Panc1 (cell line): ENCODE measurements at regions not wholly inside any gene's neighbourhood (a gene's known extent, or its start where the extent isn't known, plus 50 kb on each side); places are given as distances from the start of the nearest gene placed in this dataset.

ENCODE experiments used
- CTCF ChIP-seq: fragments of 450-650 bp; IDR thresholded peaks from 2 replicates; pipeline ENCODE4 v1.5.1; 2017; ENCODE audit warnings: mild to moderate bottlenecking
- POLR2AphosphoS5 ChIP-seq: IDR thresholded peaks from 2 replicates; pipeline ENCODE4 v1.6.1; 2012; ENCODE audit warnings: mild to moderate bottlenecking, low read depth, low read length, moderate library complexity
- SIN3A ChIP-seq: IDR thresholded peaks from 2 replicates; pipeline ENCODE4 v1.6.1; 2012; ENCODE audit warnings: low read depth, mild to moderate bottlenecking, low read length, moderate library complexity, borderline replicate concordance; ENCODE audit not compliant: insufficient read depth
- TCF7L2 ChIP-seq: IDR thresholded peaks from 2 replicates; pipeline ENCODE4 v1.6.1; 2011; ENCODE audit warnings: mild to moderate bottlenecking, low read depth, low read length, inconsistent platforms
- TF ChIP-seq, protein P1 (sequence below), 2 experiments: IDR thresholded peaks; 2 replicates each; pipeline ENCODE4 v1.6.1; 2011 to 2012; ENCODE audit warnings: low read depth in 2 of 2, control low read depth in 1 of 2, low read length in 1 of 2, mild to moderate bottlenecking in 1 of 2, moderate library complexity in 1 of 2; ENCODE audit not compliant: insufficient read depth in 1 of 2

- TF ChIP-seq CTCF (no peak), TCF7L2 (no peak), SIN3A (no peak), POLR2AphosphoS5 (no peak)
- TF ChIP-seq, protein P1, sequence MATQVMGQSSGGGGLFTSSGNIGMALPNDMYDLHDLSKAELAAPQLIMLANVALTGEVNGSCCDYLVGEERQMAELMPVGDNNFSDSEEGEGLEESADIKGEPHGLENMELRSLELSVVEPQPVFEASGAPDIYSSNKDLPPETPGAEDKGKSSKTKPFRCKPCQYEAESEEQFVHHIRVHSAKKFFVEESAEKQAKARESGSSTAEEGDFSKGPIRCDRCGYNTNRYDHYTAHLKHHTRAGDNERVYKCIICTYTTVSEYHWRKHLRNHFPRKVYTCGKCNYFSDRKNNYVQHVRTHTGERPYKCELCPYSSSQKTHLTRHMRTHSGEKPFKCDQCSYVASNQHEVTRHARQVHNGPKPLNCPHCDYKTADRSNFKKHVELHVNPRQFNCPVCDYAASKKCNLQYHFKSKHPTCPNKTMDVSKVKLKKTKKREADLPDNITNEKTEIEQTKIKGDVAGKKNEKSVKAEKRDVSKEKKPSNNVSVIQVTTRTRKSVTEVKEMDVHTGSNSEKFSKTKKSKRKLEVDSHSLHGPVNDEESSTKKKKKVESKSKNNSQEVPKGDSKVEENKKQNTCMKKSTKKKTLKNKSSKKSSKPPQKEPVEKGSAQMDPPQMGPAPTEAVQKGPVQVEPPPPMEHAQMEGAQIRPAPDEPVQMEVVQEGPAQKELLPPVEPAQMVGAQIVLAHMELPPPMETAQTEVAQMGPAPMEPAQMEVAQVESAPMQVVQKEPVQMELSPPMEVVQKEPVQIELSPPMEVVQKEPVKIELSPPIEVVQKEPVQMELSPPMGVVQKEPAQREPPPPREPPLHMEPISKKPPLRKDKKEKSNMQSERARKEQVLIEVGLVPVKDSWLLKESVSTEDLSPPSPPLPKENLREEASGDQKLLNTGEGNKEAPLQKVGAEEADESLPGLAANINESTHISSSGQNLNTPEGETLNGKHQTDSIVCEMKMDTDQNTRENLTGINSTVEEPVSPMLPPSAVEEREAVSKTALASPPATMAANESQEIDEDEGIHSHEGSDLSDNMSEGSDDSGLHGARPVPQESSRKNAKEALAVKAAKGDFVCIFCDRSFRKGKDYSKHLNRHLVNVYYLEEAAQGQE (IDR thresholded peaks at IDR 0.05; ENCODE audit: insufficient read depth in 1 of 2, low read depth in 2 of 2, low read length in 1 of 2), result no peak
These were observed 1683.2 kb upstream of the SLC39A10 start for GRCh38 chr2:193973781-193974180.
